Neural cell (in vitro differentiated cells): ENCODE measurements at regions not wholly inside any gene's neighbourhood (a gene's known extent, or its start where the extent isn't known, plus 50 kb on each side); places are given as distances from the start of the nearest gene placed in this dataset.
"Not testable (repeated sequence)": the region's sequence is repeated elsewhere in the genome, so short reads cannot be mapped to it uniquely, and the experiment has no call there.

Experiments
- H2AFZ ChIP-seq: fragments of 200-600, 300-800 bp; sonication (generic), shearing (Covaris generic); 2 replicates; pipeline ENCODE4 v1.6.0; 2014; ENCODE audit warnings: low read depth, mild to moderate bottlenecking, antibody characterized with exemption, low read length, moderate library complexity
- H3F3A ChIP-seq: fragments of 200-600 bp; shearing (Covaris generic); 2 replicates; pipeline ENCODE4 v1.6.1; 2016; ENCODE audit warnings: mild to moderate bottlenecking, moderate library complexity, mixed read lengths, antibody characterized with exemption, low read length; ENCODE audit not compliant: insufficient read depth, poor library complexity, severe bottlenecking
- H3K27ac ChIP-seq: fragments of 200-600, 300-800 bp; sonication (generic), shearing (Covaris generic); 2 replicates; pipeline ENCODE4 v1.5.1; 2014; ENCODE audit warnings: mild to moderate bottlenecking, low read length, moderate library complexity
- H3K27me3 ChIP-seq: fragments of 300-800, 200-600 bp; sonication (generic), shearing (Covaris generic); 2 replicates; pipeline ENCODE4 v1.6.0; 2014; ENCODE audit warnings: mild to moderate bottlenecking, low read depth, low read length, moderate library complexity; ENCODE audit not compliant: insufficient read depth
- H3K36me3 ChIP-seq: fragments of 300-800, 200-600 bp; sonication (generic), shearing (Covaris generic); 2 replicates; pipeline ENCODE4 v1.5.1; 2014; ENCODE audit warnings: mild to moderate bottlenecking, antibody characterized with exemption, low read length, moderate library complexity; ENCODE audit not compliant: insufficient read depth
- H3K4me2 ChIP-seq: fragments of 300-800, 200-600 bp; sonication (generic), shearing (Covaris generic); 2 replicates; pipeline ENCODE4 v1.6.0; 2014; ENCODE audit warnings: mild to moderate bottlenecking, low read length
- H3K4me3 ChIP-seq: fragments of 300-800, 200-600 bp; sonication (generic), shearing (Covaris generic); 2 replicates; pipeline ENCODE4 v1.5.1; 2014; ENCODE audit warnings: mild to moderate bottlenecking, low read length, moderate library complexity
- H3K79me2 ChIP-seq: fragments of 200-600 bp; shearing (Covaris generic); replicated peaks from 2 replicates; pipeline ENCODE4 v1.6.0; 2014; ENCODE audit warnings: mild to moderate bottlenecking, low read length, moderate library complexity; ENCODE audit not compliant: insufficient read depth
- H3K9ac ChIP-seq: fragments of 300-800, 200-600 bp; sonication (generic), shearing (Covaris generic); 2 replicates; pipeline ENCODE4 v1.6.1; 2016; ENCODE audit warnings: mild to moderate bottlenecking, low read length, mixed read lengths
- H3K9me2 ChIP-seq: fragments of 200-600 bp; shearing (Covaris generic); 2 replicates; pipeline ENCODE4 v1.6.1; 2016; ENCODE audit warnings: mild to moderate bottlenecking, low read length, mixed read lengths; ENCODE audit not compliant: insufficient read depth
- H3K9me3 ChIP-seq: fragments of 200-600, 300-800 bp; sonication (generic), shearing (Covaris generic); 2 replicates; pipeline ENCODE4 v1.6.1; 2016; ENCODE audit warnings: mild to moderate bottlenecking, mixed run types, low read length, moderate library complexity, mixed read lengths
- H4K20me1 ChIP-seq: fragments of 200-600 bp; shearing (Covaris generic); 2 replicates; pipeline ENCODE4 v1.6.1; 2016; ENCODE audit warnings: mild to moderate bottlenecking, mixed run types; ENCODE audit not compliant: insufficient read depth
- CTCF ChIP-seq: fragments of 450-650 bp; IDR thresholded peaks from 2 replicates; pipeline ENCODE4 v1.5.1; 2014; ENCODE audit warnings: antibody characterized with exemption, mild to moderate bottlenecking, moderate library complexity; ENCODE audit not compliant: poor library complexity, severe bottlenecking
- EP300 ChIP-seq: fragments of 450-650 bp; conservative IDR thresholded peaks from 2 replicates; pipeline ENCODE4 v1.6.1; 2014; ENCODE audit warnings: antibody characterized with exemption, mild to moderate bottlenecking, moderate library complexity; ENCODE audit not compliant: poor library complexity, severe bottlenecking
- EZH2 ChIP-seq: fragments of 200-600, 300-800 bp; shearing (Covaris generic), sonication (generic); IDR thresholded peaks from 2 replicates; pipeline ENCODE4 v1.6.1; 2014; ENCODE audit warnings: antibody characterized with exemption, low read length, borderline replicate concordance, mild to moderate bottlenecking; ENCODE audit not compliant: insufficient read depth, poor library complexity, severe bottlenecking
- MXI1 ChIP-seq: fragments of 450-650 bp; conservative IDR thresholded peaks from 2 replicates; pipeline ENCODE4 v1.6.1; 2014; ENCODE audit warnings: antibody characterized with exemption, mild to moderate bottlenecking; ENCODE audit not compliant: poor library complexity, severe bottlenecking
- POLR2AphosphoS5 ChIP-seq: IDR thresholded peaks from 2 replicates; pipeline ENCODE4 v1.6.1; 2012
- RAD21 ChIP-seq: fragments of 450-650 bp; conservative IDR thresholded peaks from 2 replicates; pipeline ENCODE4 v1.6.1; 2014; ENCODE audit warnings: antibody characterized with exemption, mild to moderate bottlenecking, moderate library complexity
- REST ChIP-seq: IDR thresholded peaks from 2 replicates; pipeline ENCODE4 v1.6.1; 2012; ENCODE audit warnings: borderline replicate concordance
- SMC3 ChIP-seq: fragments of 450-650 bp; conservative IDR thresholded peaks from 2 replicates; pipeline ENCODE4 v1.6.1; 2014; ENCODE audit warnings: antibody characterized with exemption, mild to moderate bottlenecking, moderate library complexity; ENCODE audit not compliant: poor library complexity
- TAF1 ChIP-seq: IDR thresholded peaks from 2 replicates; pipeline ENCODE4 v1.6.1; 2012; ENCODE audit warnings: low read depth

GRCh38 chr2:189982087-189982486 is 80.4 kb downstream of the MSTN start:
- Histone ChIP-seq H4K20me1 (no peaks in the 10 kb centered on the region), H3F3A (no peaks in the 10 kb centered on the region), H3K9me2 (no peaks in the 10 kb centered on the region), H3K27me3 (no peaks in the 10 kb centered on the region), H3K27ac (no peak overlapping the region), H3K4me2 (no peak overlapping the region), H3K9me3 (peaks cover 4% of the 10 kb centered on the region), H3K9ac (no peak overlapping the region), H3K36me3 (no peaks in the 10 kb centered on the region), H3K4me3 (no peak overlapping the region), H3K79me2 (no peaks in the 10 kb centered on the region), H2AFZ (no peak overlapping the region)
- no peak for TF ChIP-seq RAD21
- no peak for TF ChIP-seq SMC3
- TF ChIP-seq TAF1 = no peak
- TF ChIP-seq CTCF = no peak
- no peak for TF ChIP-seq REST
- TF ChIP-seq EZH2 = no peak
- no peak for TF ChIP-seq POLR2AphosphoS5
- TF ChIP-seq MXI1 = no peak
- no peak for TF ChIP-seq EP300

GRCh38 chr2:189976488-189976887 is 86.0 kb downstream of the MSTN start:
- not testable (repeated sequence) for H3K27me3 ChIP-seq, H3K9ac ChIP-seq, H3K9me3 ChIP-seq, H4K20me1 ChIP-seq, H3K27ac ChIP-seq, H3K79me2 ChIP-seq, H3F3A ChIP-seq, H3K4me2 ChIP-seq, H3K4me3 ChIP-seq, H3K9me2 ChIP-seq, H2AFZ ChIP-seq, H3K36me3 ChIP-seq

- Histone ChIP-seq H3K9me3 (no peaks in the 10 kb centered on the region), H4K20me1 (no peaks in the 10 kb centered on the region), H3K4me3 (no peak overlapping the region), H3K9ac (no peak overlapping the region), H3K9me2 (no peaks in the 10 kb centered on the region), H3K27me3 (no peaks in the 10 kb centered on the region), H3K4me2 (no peak overlapping the region), H2AFZ (no peak overlapping the region), H3F3A (no peaks in the 10 kb centered on the region), H3K36me3 (no peaks in the 10 kb centered on the region), H3K27ac (no peak overlapping the region), H3K79me2 (no peaks in the 10 kb centered on the region)
- TF ChIP-seq REST = no peak
- no peak for TF ChIP-seq EP300
- no peak for TF ChIP-seq TAF1
- no peak for TF ChIP-seq RAD21
- no peak for TF ChIP-seq CTCF
- TF ChIP-seq EZH2 = no peak
- no peak for TF ChIP-seq SMC3
- TF ChIP-seq MXI1 = no peak
- TF ChIP-seq POLR2AphosphoS5 = no peak
These were observed 102.2 kb downstream of the MSTN start for GRCh38 chr2:189960346-189960745.
